Vagina (tissue), 2 donors: ENCODE measurements at regions not wholly inside any gene's neighbourhood (a gene's known extent, or its start where the extent isn't known, plus 50 kb on each side); places are given as distances from the start of the nearest gene placed in this dataset.

Source experiments
- DNase-seq, 2 donors: peaks; one replicate each; pipeline ENCODE4 v3.0.0-alpha.2; 2017; ENCODE audit errors: extremely low spot score in 2 of 2
- H3K27ac ChIP-seq: fragments of 200-600 bp; sonication (generic); one replicate; pipeline ENCODE4 v1.5.1; 2019
- H3K27me3 ChIP-seq: fragments of 200-600 bp; sonication (generic); one replicate; pipeline ENCODE4 v1.5.1; 2019
- H3K36me3 ChIP-seq, 2 donors: fragments of 200-600 bp; sonication (generic); one replicate each; pipeline ENCODE4 v1.5.1; 2017 to 2019
- H3K4me1 ChIP-seq: fragments of 200-600 bp; sonication (generic); one replicate; pipeline ENCODE4 v1.5.1; 2019
- H3K4me3 ChIP-seq, 2 donors: fragments of 200-600 bp; sonication (generic); 1 replicate in 1 of 2; 2 replicates in 1 of 2; pipeline ENCODE4 v1.5.1; 2016 to 2019
- H3K9me3 ChIP-seq: fragments of 200-600 bp; sonication (generic); one replicate; pipeline ENCODE4 v1.5.1; 2019
- CTCF ChIP-seq, 3 experiments: fragments of 450-650 bp in 2 of 3; fragments of 200-600 bp in 1 of 3; sonication (generic) in 1 of 3; IDR thresholded peaks; one replicate each; pipeline ENCODE4 v1.5.1; 2017 to 2019; ENCODE audit warnings: antibody characterized with exemption in 3 of 3, mild to moderate bottlenecking in 2 of 3, moderate library complexity in 2 of 3
- POLR2A ChIP-seq, 2 donors: fragments of 450-650 bp; IDR thresholded peaks; one replicate each; pipeline ENCODE4 v1.6.1; 2017; ENCODE audit warnings: antibody characterized with exemption in 2 of 2, mild to moderate bottlenecking in 2 of 2, moderate library complexity in 2 of 2
- POLR2AphosphoS5 ChIP-seq, 2 donors: sonication (generic); formaldehyde crosslinking; IDR thresholded peaks; one replicate each; pipeline ENCODE4 v1.9.0; 2017; ENCODE audit warnings: antibody characterized with exemption in 2 of 2, mild to moderate bottlenecking in 2 of 2, low read depth in 1 of 2; ENCODE audit not compliant: insufficient read depth in 1 of 2
- intact Hi-C: fragments of 100-400 bp; cut with DNase I; formaldehyde crosslinking; loops from one replicate; pipeline ENCODE4 v1.15.1; 2023

- no peaks in the 10 kb centered on the region for H3K9me3 ChIP-seq
- no peak overlapping the region for H3K4me3 ChIP-seq
- TF ChIP-seq POLR2A (IDR thresholded peaks at IDR 0.05) (no peak), CTCF (IDR thresholded peaks at IDR 0.05) (no peak), POLR2AphosphoS5 (IDR thresholded peaks at IDR 0.05; ENCODE audit: insufficient read depth in 1 of 2, low read depth in 1 of 2) (no peak)
- no peaks in the 10 kb centered on the region for H3K4me1 ChIP-seq
- intact Hi-C loops, result no loop called here
- no peaks in the 10 kb centered on the region for H3K36me3 ChIP-seq
- no peak for DNase-seq
- no peaks in the 10 kb centered on the region for H3K27me3 ChIP-seq
- H3K27ac ChIP-seq, result no peak overlapping the region
These were observed 934.3 kb downstream of the DIAPH3 start for GRCh38 chr13:59229401-59229800.

- H3K4me1 ChIP-seq, result no peaks in the 10 kb centered on the region
- H3K27me3 ChIP-seq, result no peaks in the 10 kb centered on the region
- intact Hi-C loops, result no loop called here
- no peak overlapping the region for H3K27ac ChIP-seq
- TF ChIP-seq POLR2A (IDR thresholded peaks at IDR 0.05) (no peak), POLR2AphosphoS5 (IDR thresholded peaks at IDR 0.05; ENCODE audit: insufficient read depth in 1 of 2, low read depth in 1 of 2) (no peak), CTCF (IDR thresholded peaks at IDR 0.05) (no peak)
- no peak overlapping the region for H3K4me3 ChIP-seq
- H3K9me3 ChIP-seq, result no peaks in the 10 kb centered on the region
- H3K36me3 ChIP-seq, result no peaks in the 10 kb centered on the region
- DNase-seq, result no peak
These were observed 933.9 kb downstream of the DIAPH3 start for GRCh38 chr13:59229861-59230260.

- Histone ChIP-seq H3K9me3 (no peaks in the 10 kb centered on the region), H3K4me3 (no peak overlapping the region), H3K4me1 (no peaks in the 10 kb centered on the region), H3K27me3 (no peaks in the 10 kb centered on the region), H3K27ac (no peak overlapping the region), H3K36me3 (no peaks in the 10 kb centered on the region)
- DNase-seq, result no peak
- no peak for TF ChIP-seq POLR2AphosphoS5 (IDR thresholded peaks at IDR 0.05; ENCODE audit: insufficient read depth in 1 of 2, low read depth in 1 of 2)
- no peak for TF ChIP-seq POLR2A (IDR thresholded peaks at IDR 0.05)
- TF ChIP-seq CTCF (IDR thresholded peaks at IDR 0.05), result no peak
- intact Hi-C loops, result no loop called here
These were observed 933.1 kb downstream of the DIAPH3 start for GRCh38 chr13:59230484-59231264.

GRCh38 chr13:59236309-59236919 is 927.3 kb downstream of the DIAPH3 start:
- H3K4me1 ChIP-seq, result no peaks in the 10 kb centered on the region
- intact Hi-C loops, result no loop called here
- no peaks in the 10 kb centered on the region for H3K9me3 ChIP-seq
- no peaks in the 10 kb centered on the region for H3K27me3 ChIP-seq
- TF ChIP-seq POLR2AphosphoS5 (IDR thresholded peaks at IDR 0.05; ENCODE audit: insufficient read depth in 1 of 2, low read depth in 1 of 2) (no peak), CTCF (IDR thresholded peaks at IDR 0.05) (no peak), POLR2A (IDR thresholded peaks at IDR 0.05) (no peak)
- H3K27ac ChIP-seq, result no peak overlapping the region
- no peaks in the 10 kb centered on the region for H3K36me3 ChIP-seq
- H3K4me3 ChIP-seq, result no peak overlapping the region
- DNase-seq, result no peak

GRCh38 chr13:59236944-59237343 is 926.8 kb downstream of the DIAPH3 start:
- intact Hi-C loops, result no loop called here
- no peak for DNase-seq
- no peaks in the 10 kb centered on the region for H3K9me3 ChIP-seq
- no peak overlapping the region for H3K27ac ChIP-seq
- no peaks in the 10 kb centered on the region for H3K27me3 ChIP-seq
- TF ChIP-seq POLR2AphosphoS5 (IDR thresholded peaks at IDR 0.05; ENCODE audit: insufficient read depth in 1 of 2, low read depth in 1 of 2) (no peak), POLR2A (IDR thresholded peaks at IDR 0.05) (no peak), CTCF (IDR thresholded peaks at IDR 0.05) (no peak)
- no peak overlapping the region for H3K4me3 ChIP-seq
- H3K4me1 ChIP-seq, result no peaks in the 10 kb centered on the region
- no peaks in the 10 kb centered on the region for H3K36me3 ChIP-seq
